MM.1S (cell line): ENCODE measurements at regions not wholly inside any gene's neighbourhood (a gene's known extent, or its start where the extent isn't known, plus 50 kb on each side); places are given as distances from the start of the nearest gene placed in this dataset.

Source experiments
- EZH2phosphoT487 ChIP-seq: fragments of 300-600 bp; sonication (generic); IDR thresholded peaks from 2 replicates; pipeline ENCODE4 v1.6.1; 2018; ENCODE audit warnings: antibody characterized with exemption, low read length
- TF ChIP-seq, protein P1 (sequence below): fragments of 300-600 bp; sonication (generic); IDR thresholded peaks from 2 replicates; pipeline ENCODE4 v1.5.1; 2016; ENCODE audit warnings: antibody characterized with exemption, low read length, mixed read lengths

DNA sequence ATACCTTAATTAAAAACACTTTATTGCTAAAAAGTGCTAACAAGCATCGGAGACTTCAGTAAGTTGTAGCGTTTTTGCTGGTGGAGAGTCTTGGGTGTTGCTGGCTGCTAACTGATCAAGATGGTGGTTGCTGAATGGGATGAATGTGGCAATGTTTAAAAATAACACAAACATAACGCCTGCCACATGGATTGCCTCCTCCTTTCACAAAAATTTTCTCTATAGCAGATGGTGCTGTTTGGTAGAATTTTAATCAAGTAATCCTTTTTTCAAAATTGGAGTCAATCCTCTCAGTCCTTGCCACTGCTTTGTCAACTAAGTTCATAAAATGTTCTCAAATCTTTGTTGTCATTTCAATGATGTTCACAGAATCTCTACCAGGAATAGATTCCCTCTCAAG lies 466.8 kb upstream of the TECRL start:
- TF ChIP-seq EZH2phosphoT487: no peak
- TF ChIP-seq, protein P1, sequence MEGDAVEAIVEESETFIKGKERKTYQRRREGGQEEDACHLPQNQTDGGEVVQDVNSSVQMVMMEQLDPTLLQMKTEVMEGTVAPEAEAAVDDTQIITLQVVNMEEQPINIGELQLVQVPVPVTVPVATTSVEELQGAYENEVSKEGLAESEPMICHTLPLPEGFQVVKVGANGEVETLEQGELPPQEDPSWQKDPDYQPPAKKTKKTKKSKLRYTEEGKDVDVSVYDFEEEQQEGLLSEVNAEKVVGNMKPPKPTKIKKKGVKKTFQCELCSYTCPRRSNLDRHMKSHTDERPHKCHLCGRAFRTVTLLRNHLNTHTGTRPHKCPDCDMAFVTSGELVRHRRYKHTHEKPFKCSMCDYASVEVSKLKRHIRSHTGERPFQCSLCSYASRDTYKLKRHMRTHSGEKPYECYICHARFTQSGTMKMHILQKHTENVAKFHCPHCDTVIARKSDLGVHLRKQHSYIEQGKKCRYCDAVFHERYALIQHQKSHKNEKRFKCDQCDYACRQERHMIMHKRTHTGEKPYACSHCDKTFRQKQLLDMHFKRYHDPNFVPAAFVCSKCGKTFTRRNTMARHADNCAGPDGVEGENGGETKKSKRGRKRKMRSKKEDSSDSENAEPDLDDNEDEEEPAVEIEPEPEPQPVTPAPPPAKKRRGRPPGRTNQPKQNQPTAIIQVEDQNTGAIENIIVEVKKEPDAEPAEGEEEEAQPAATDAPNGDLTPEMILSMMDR: no peak
